Endothelial cell (in vitro differentiated cells): ENCODE measurements at regions not wholly inside any gene's neighbourhood (a gene's known extent, or its start where the extent isn't known, plus 50 kb on each side); places are given as distances from the start of the nearest gene placed in this dataset.

Source experiments
- DNase-seq: peaks from one replicate; pipeline ENCODE4 v3.0.0; 2021; ENCODE audit warnings: low spot score
- H3K27ac Mint-ChIP-seq: one replicate; pipeline ENCODE4 v1.8.0; 2021; ENCODE audit warnings: mixed read lengths, inconsistent platforms; ENCODE audit not compliant: unreplicated experiment
- H3K27me3 Mint-ChIP-seq: one replicate; pipeline ENCODE4 v1.8.0; 2021; ENCODE audit warnings: mild to moderate bottlenecking, moderate library complexity, mixed read lengths, inconsistent platforms; ENCODE audit not compliant: unreplicated experiment
- H3K36me3 Mint-ChIP-seq: one replicate; pipeline ENCODE4 v1.8.0; 2021; ENCODE audit warnings: mild to moderate bottlenecking, low read depth, mixed read lengths, inconsistent platforms; ENCODE audit not compliant: unreplicated experiment
- H3K4me1 Mint-ChIP-seq: one replicate; pipeline ENCODE4 v1.8.0; 2021; ENCODE audit warnings: mild to moderate bottlenecking, mixed read lengths, inconsistent platforms; ENCODE audit not compliant: unreplicated experiment
- H3K4me3 Mint-ChIP-seq: one replicate; pipeline ENCODE4 v1.8.0; 2021; ENCODE audit warnings: mild to moderate bottlenecking, mixed read lengths, inconsistent platforms; ENCODE audit not compliant: unreplicated experiment
- H3K9me3 Mint-ChIP-seq: one replicate; pipeline ENCODE4 v1.8.0; 2021; ENCODE audit warnings: mixed read lengths, inconsistent platforms; ENCODE audit not compliant: unreplicated experiment
- CTCF ChIP-seq: fragments of 200-600 bp; sonication (generic); IDR thresholded peaks from one replicate; pipeline ENCODE4 v1.5.0; 2021; ENCODE audit warnings: antibody characterized with exemption; ENCODE audit not compliant: unreplicated experiment

GRCh38 chr4:60805500-60806313 is 394.4 kb upstream of the ADGRL3 start:
- Mint-ChIP-seq H3K36me3 (no peaks in the 10 kb centered on the region), H3K9me3 (no peaks in the 10 kb centered on the region), H3K27me3 (no peaks in the 10 kb centered on the region), H3K4me1 (no peaks in the 10 kb centered on the region), H3K4me3 (no peak overlapping the region), H3K27ac (no peak overlapping the region)
- peak; percentile 36 for DNase-seq
- TF ChIP-seq CTCF, result peak; percentile 61

GRCh38 chr4:60808726-60809485 is 391.2 kb upstream of the ADGRL3 start:
- Mint-ChIP-seq H3K27ac (no peak overlapping the region), H3K4me3 (no peak overlapping the region), H3K27me3 (no peaks in the 10 kb centered on the region), H3K9me3 (no peaks in the 10 kb centered on the region), H3K4me1 (no peaks in the 10 kb centered on the region), H3K36me3 (no peaks in the 10 kb centered on the region)
- no peak for TF ChIP-seq CTCF
- no peak for DNase-seq

GRCh38 chr4:60809486-60809800 is 390.7 kb upstream of the ADGRL3 start:
- Mint-ChIP-seq H3K27ac (no peak overlapping the region), H3K27me3 (no peaks in the 10 kb centered on the region), H3K9me3 (no peaks in the 10 kb centered on the region), H3K4me3 (no peak overlapping the region), H3K36me3 (no peaks in the 10 kb centered on the region), H3K4me1 (no peaks in the 10 kb centered on the region)
- DNase-seq, result no peak
- TF ChIP-seq CTCF, result no peak

- no peak for TF ChIP-seq CTCF
- DNase-seq, result no peak
- Mint-ChIP-seq H3K4me3 (no peak overlapping the region), H3K27ac (no peak overlapping the region), H3K36me3 (no peaks in the 10 kb centered on the region), H3K4me1 (no peaks in the 10 kb centered on the region), H3K27me3 (no peaks in the 10 kb centered on the region), H3K9me3 (no peaks in the 10 kb centered on the region)
Measured at GRCh38 chr4:60812811-60813210, 387.3 kb upstream of the ADGRL3 start.

GRCh38 chr4:60814549-60814948 is 385.6 kb upstream of the ADGRL3 start:
- no peak overlapping the region for H3K4me3 Mint-ChIP-seq
- TF ChIP-seq CTCF, result no peak
- no peaks in the 10 kb centered on the region for H3K36me3 Mint-ChIP-seq
- no peaks in the 10 kb centered on the region for H3K4me1 Mint-ChIP-seq
- no peaks in the 10 kb centered on the region for H3K27me3 Mint-ChIP-seq
- H3K27ac Mint-ChIP-seq, result no peak overlapping the region
- H3K9me3 Mint-ChIP-seq, result no peaks in the 10 kb centered on the region
- DNase-seq, result no peak
